ENCODE measurements at regions not wholly inside any gene's neighbourhood (a gene's known extent, or its start where the extent isn't known, plus 50 kb on each side); places are given as distances from the start of the nearest gene placed in this dataset.
"Not testable (repeated sequence)": the region's sequence is repeated elsewhere in the genome, so short reads cannot be mapped to it uniquely, and the experiment has no call there.

- in situ Hi-C loops (cut with MboI; ENCODE audit: low sequenced_read_pairs, unreplicated experiment): no loop called here
Observed at GRCh38 chr12:131408036-131408365, 302.9 kb upstream of the SFSWAP start.

GRCh38 chr12:131408484-131408883 lies 302.4 kb upstream of the SFSWAP start:
- no peak for DNase-seq (ENCODE audit: low spot score)
- in situ Hi-C loops (cut with MboI; ENCODE audit: low sequenced_read_pairs, unreplicated experiment): no loop called here
- TF ChIP-seq, protein P1, sequence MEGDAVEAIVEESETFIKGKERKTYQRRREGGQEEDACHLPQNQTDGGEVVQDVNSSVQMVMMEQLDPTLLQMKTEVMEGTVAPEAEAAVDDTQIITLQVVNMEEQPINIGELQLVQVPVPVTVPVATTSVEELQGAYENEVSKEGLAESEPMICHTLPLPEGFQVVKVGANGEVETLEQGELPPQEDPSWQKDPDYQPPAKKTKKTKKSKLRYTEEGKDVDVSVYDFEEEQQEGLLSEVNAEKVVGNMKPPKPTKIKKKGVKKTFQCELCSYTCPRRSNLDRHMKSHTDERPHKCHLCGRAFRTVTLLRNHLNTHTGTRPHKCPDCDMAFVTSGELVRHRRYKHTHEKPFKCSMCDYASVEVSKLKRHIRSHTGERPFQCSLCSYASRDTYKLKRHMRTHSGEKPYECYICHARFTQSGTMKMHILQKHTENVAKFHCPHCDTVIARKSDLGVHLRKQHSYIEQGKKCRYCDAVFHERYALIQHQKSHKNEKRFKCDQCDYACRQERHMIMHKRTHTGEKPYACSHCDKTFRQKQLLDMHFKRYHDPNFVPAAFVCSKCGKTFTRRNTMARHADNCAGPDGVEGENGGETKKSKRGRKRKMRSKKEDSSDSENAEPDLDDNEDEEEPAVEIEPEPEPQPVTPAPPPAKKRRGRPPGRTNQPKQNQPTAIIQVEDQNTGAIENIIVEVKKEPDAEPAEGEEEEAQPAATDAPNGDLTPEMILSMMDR (IDR thresholded peaks at IDR 0.05; ENCODE audit: borderline replicate concordance, control extremely low read depth, extremely low read depth, insufficient read depth, missing control alignments): no peak

More at GRCh38 chr12:131408036-131408365, 302.9 kb upstream of the SFSWAP start:
- TF ChIP-seq, protein P1 (IDR thresholded peaks at IDR 0.05; ENCODE audit: borderline replicate concordance, control extremely low read depth, extremely low read depth, insufficient read depth, missing control alignments): no peak
- no peak for DNase-seq (ENCODE audit: low spot score)

- in situ Hi-C loops (cut with MboI; ENCODE audit: low sequenced_read_pairs, unreplicated experiment): no loop called here
- TF ChIP-seq, protein P1 (IDR thresholded peaks at IDR 0.05; ENCODE audit: borderline replicate concordance, control extremely low read depth, extremely low read depth, insufficient read depth, missing control alignments): no peak
- DNase-seq (ENCODE audit: low spot score): no peak
Observed at GRCh38 chr12:131409211-131409610, 301.7 kb upstream of the SFSWAP start.

GRCh38 chr12:131411827-131412226 lies 299.1 kb upstream of the SFSWAP start:
- in situ Hi-C loops (cut with MboI; ENCODE audit: low sequenced_read_pairs, unreplicated experiment); DNase-seq (ENCODE audit: low spot score): not testable (repeated sequence)

GRCh38 chr12:131413006-131413405 lies 297.9 kb upstream of the SFSWAP start:
- in situ Hi-C loops (cut with MboI; ENCODE audit: low sequenced_read_pairs, unreplicated experiment): no loop called here
- DNase-seq (ENCODE audit: low spot score): no peak
- TF ChIP-seq, protein P1 (IDR thresholded peaks at IDR 0.05; ENCODE audit: borderline replicate concordance, control extremely low read depth, extremely low read depth, insufficient read depth, missing control alignments): no peak

GRCh38 chr12:131413471-131413870 lies 297.4 kb upstream of the SFSWAP start:
- TF ChIP-seq, protein P1 (IDR thresholded peaks at IDR 0.05; ENCODE audit: borderline replicate concordance, control extremely low read depth, extremely low read depth, insufficient read depth, missing control alignments): no peak
- in situ Hi-C loops (cut with MboI; ENCODE audit: low sequenced_read_pairs, unreplicated experiment): no loop called here
- no peak for DNase-seq (ENCODE audit: low spot score)

GRCh38 chr12:131414155-131414922 lies 296.6 kb upstream of the SFSWAP start:
- in situ Hi-C loops (cut with MboI; ENCODE audit: low sequenced_read_pairs, unreplicated experiment); DNase-seq (ENCODE audit: low spot score): not testable (repeated sequence)

DNA sequence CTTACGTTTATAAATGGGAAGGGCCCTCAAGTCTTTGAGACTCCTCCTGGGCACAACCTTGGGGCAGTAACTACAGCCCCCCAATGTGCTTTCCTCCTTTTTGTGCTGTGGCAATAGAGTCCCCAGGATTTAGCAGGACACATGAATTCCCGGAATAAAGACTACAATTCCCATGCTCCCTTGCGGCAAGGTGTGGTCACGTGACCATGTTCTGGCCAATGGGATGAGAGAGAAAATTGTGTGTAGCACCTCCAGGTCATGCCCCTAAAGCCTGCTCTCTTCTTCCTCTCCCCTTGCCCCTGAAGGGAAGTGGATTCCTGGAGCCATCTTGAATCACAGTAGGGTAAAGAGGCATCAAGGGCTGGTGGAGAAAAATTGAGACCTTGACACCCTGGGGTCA lies 295.1 kb upstream of the SFSWAP start:
- in situ Hi-C loops (cut with MboI; ENCODE audit: low sequenced_read_pairs, unreplicated experiment): no loop called here
- TF ChIP-seq, protein P1 (IDR thresholded peaks at IDR 0.05; ENCODE audit: borderline replicate concordance, control extremely low read depth, extremely low read depth, insufficient read depth, missing control alignments): no peak
- no peak for DNase-seq (ENCODE audit: low spot score)

All from GM13976 (cell line).